H9 (cell line): ENCODE measurements at regions not wholly inside any gene's neighbourhood (a gene's known extent, or its start where the extent isn't known, plus 50 kb on each side); places are given as distances from the start of the nearest gene placed in this dataset.

Experiments
- DNase-seq: peaks from one replicate; pipeline ENCODE4 v3.0.0-alpha.2; 2017
- H2AFZ ChIP-seq: one replicate; pipeline ENCODE4 v1.6.1; 2013; ENCODE audit warnings: mild to moderate bottlenecking, low read length, control low read depth, moderate library complexity
- H2AK5ac ChIP-seq: 2 replicates; pipeline ENCODE4 v1.6.1; 2013; ENCODE audit warnings: low read length, control low read depth, mixed read lengths; ENCODE audit not compliant: insufficient read length
- H2BK120ac ChIP-seq: one replicate; pipeline ENCODE4 v1.6.1; 2013; ENCODE audit warnings: low read depth, mild to moderate bottlenecking, low read length, control low read depth, inconsistent platforms; ENCODE audit not compliant: poor library complexity, severe bottlenecking
- H2BK12ac ChIP-seq: 2 replicates; pipeline ENCODE4 v1.6.1; 2013; ENCODE audit warnings: low read length, control low read depth, mixed read lengths, low read depth; ENCODE audit not compliant: insufficient read length
- H2BK15ac ChIP-seq: 2 replicates; pipeline ENCODE4 v1.6.1; 2013; ENCODE audit warnings: low read depth, low read length, control low read depth
- H2BK20ac ChIP-seq: one replicate; pipeline ENCODE4 v1.6.1; 2013; ENCODE audit warnings: low read depth, mild to moderate bottlenecking, low read length, control low read depth, inconsistent platforms; ENCODE audit not compliant: poor library complexity, severe bottlenecking
- H2BK5ac ChIP-seq: 2 replicates; pipeline ENCODE4 v1.6.1; 2013; ENCODE audit warnings: low read length, control low read depth, mixed read lengths; ENCODE audit not compliant: insufficient read length
- H3K14ac ChIP-seq: 2 replicates; pipeline ENCODE4 v1.6.1; 2013; ENCODE audit warnings: low read length, control low read depth; ENCODE audit not compliant: insufficient read depth
- H3K18ac ChIP-seq: 2 replicates; pipeline ENCODE4 v1.6.1; 2013; ENCODE audit warnings: low read depth, mild to moderate bottlenecking, mixed read lengths, low read length, control low read depth; ENCODE audit not compliant: insufficient read length
- H3K23ac ChIP-seq: 2 replicates; pipeline ENCODE4 v1.6.1; 2013; ENCODE audit warnings: low read length, control low read depth, mixed read lengths, low read depth; ENCODE audit not compliant: insufficient read length
- H3K23me2 ChIP-seq: 2 replicates; pipeline ENCODE4 v1.6.1; 2013; ENCODE audit warnings: low read depth, mild to moderate bottlenecking, mixed read lengths, low read length, control low read depth; ENCODE audit not compliant: insufficient read length, poor library complexity, severe bottlenecking
- H3K27ac ChIP-seq: 2 replicates; pipeline ENCODE4 v1.5.1; 2013; ENCODE audit warnings: low read length, control low read depth, mixed read lengths, low read depth; ENCODE audit not compliant: insufficient read length
- H3K27me3 ChIP-seq: 2 replicates; pipeline ENCODE4 v1.6.1; 2013; ENCODE audit warnings: low read length, control low read depth, inconsistent platforms; ENCODE audit not compliant: insufficient read depth
- H3K4ac ChIP-seq: 2 replicates; pipeline ENCODE4 v1.6.1; 2013; ENCODE audit warnings: low read depth, mild to moderate bottlenecking, control low read depth, inconsistent platforms, low read length, moderate library complexity
- H3K4me1 ChIP-seq: 2 replicates; pipeline ENCODE4 v1.6.1; 2013; ENCODE audit warnings: low read length, control low read depth, inconsistent platforms; ENCODE audit not compliant: insufficient read depth
- H3K4me2 ChIP-seq: 2 replicates; pipeline ENCODE4 v1.6.1; 2013; ENCODE audit warnings: low read length, control low read depth, mixed read lengths; ENCODE audit not compliant: insufficient read length, insufficient read depth
- H3K56ac ChIP-seq: 2 replicates; pipeline ENCODE4 v1.6.1; 2013; ENCODE audit warnings: low read depth, mild to moderate bottlenecking, mixed read lengths, low read length, control low read depth; ENCODE audit not compliant: insufficient read length
- H3K79me1 ChIP-seq: 2 replicates; pipeline ENCODE4 v1.6.1; 2013; ENCODE audit warnings: low read depth, mild to moderate bottlenecking, moderate library complexity, low read length, control low read depth, inconsistent platforms; ENCODE audit not compliant: insufficient read depth, poor library complexity, severe bottlenecking
- H3K79me2 ChIP-seq: 2 replicates; pipeline ENCODE4 v1.6.1; 2013; ENCODE audit warnings: low read length, control low read depth, inconsistent platforms; ENCODE audit not compliant: insufficient read depth
- H3K9ac ChIP-seq: 2 replicates; pipeline ENCODE4 v1.6.1; 2013; ENCODE audit warnings: low read length, control low read depth, mixed read lengths; ENCODE audit not compliant: insufficient read length; ENCODE audit errors: extremely low read depth
- H3K9me3 ChIP-seq: one replicate; pipeline ENCODE4 v1.6.1; 2013; ENCODE audit warnings: low read depth, low read length, inconsistent platforms; ENCODE audit not compliant: control insufficient read depth
- H3T11ph ChIP-seq: one replicate; pipeline ENCODE4 v1.6.1; 2013; ENCODE audit warnings: mild to moderate bottlenecking, low read length, control low read depth, inconsistent platforms
- H4K20me1 ChIP-seq: one replicate; pipeline ENCODE4 v1.6.1; 2013; ENCODE audit not compliant: control insufficient read depth, insufficient read length, insufficient read depth
- H4K5ac ChIP-seq: 2 replicates; pipeline ENCODE4 v1.6.1; 2013; ENCODE audit warnings: low read depth, mild to moderate bottlenecking, mixed read lengths, low read length, control low read depth; ENCODE audit not compliant: insufficient read length
- H4K8ac ChIP-seq: replicated peaks from 2 replicates; pipeline ENCODE4 v1.6.1; 2013; ENCODE audit warnings: low read length, control low read depth, mixed read lengths, low read depth; ENCODE audit not compliant: insufficient read length
- H4K91ac ChIP-seq: 2 replicates; pipeline ENCODE4 v1.6.1; 2013; ENCODE audit warnings: low read depth, mild to moderate bottlenecking, moderate library complexity, mixed read lengths, low read length, control low read depth; ENCODE audit not compliant: insufficient read length
- H3K27ac Mint-ChIP-seq, 3 experiments: 2 replicates in 2 of 3; 3 replicates in 1 of 3; pipeline ENCODE4 v1.8.0; 2020 to 2021; ENCODE audit warnings: mixed read lengths in 3 of 3, mild to moderate bottlenecking in 1 of 3, moderate library complexity in 1 of 3
- H3K27me3 Mint-ChIP-seq: 2 replicates; pipeline ENCODE4 v1.8.0; 2021; ENCODE audit warnings: low read depth, mild to moderate bottlenecking, moderate library complexity, mixed read lengths
- H3K36me3 Mint-ChIP-seq, 3 experiments: 2 replicates in 2 of 3; 3 replicates in 1 of 3; pipeline ENCODE4 v1.8.0; 2020 to 2021; ENCODE audit warnings: low read depth in 3 of 3, mixed read lengths in 3 of 3; ENCODE audit not compliant: insufficient read depth in 1 of 3
- H3K4me1 Mint-ChIP-seq, 2 experiments: 2 replicates each; pipeline ENCODE4 v1.8.0; 2020; ENCODE audit warnings: mixed read lengths in 2 of 2
- H3K4me3 Mint-ChIP-seq, 2 experiments: 2 replicates in 1 of 2; 3 replicates in 1 of 2; pipeline ENCODE4 v1.8.0; 2020 to 2021; ENCODE audit warnings: mild to moderate bottlenecking in 2 of 2, mixed read lengths in 2 of 2, moderate library complexity in 1 of 2
- H3K9me3 Mint-ChIP-seq, 2 experiments: 2 replicates in 1 of 2; 3 replicates in 1 of 2; pipeline ENCODE4 v1.8.0; 2020; ENCODE audit warnings: mild to moderate bottlenecking in 2 of 2, mixed read lengths in 2 of 2, moderate library complexity in 1 of 2
- WGBS: extraction: QIAGEN DNeasy Blood & Tissue Kit; methylation state at CpG from one replicate; pipeline ENCODE4 v1.1.7; 2013; ENCODE audit warnings: missing lambda C conversion rate, low lambda C conversion rate, mixed read lengths; ENCODE audit not compliant: insufficient read length; ENCODE audit errors: extremely low coverage; 5-methylcytosine and 5-hydroxymethylcytosine counted together
- TF ChIP-seq, protein P1 (sequence below): fragments of 200-600 bp; sonication (generic); conservative IDR thresholded peaks from 3 replicates; pipeline ENCODE4 v1.8.0; 2021; ENCODE audit warnings: antibody characterized with exemption, mild to moderate bottlenecking

DNA sequence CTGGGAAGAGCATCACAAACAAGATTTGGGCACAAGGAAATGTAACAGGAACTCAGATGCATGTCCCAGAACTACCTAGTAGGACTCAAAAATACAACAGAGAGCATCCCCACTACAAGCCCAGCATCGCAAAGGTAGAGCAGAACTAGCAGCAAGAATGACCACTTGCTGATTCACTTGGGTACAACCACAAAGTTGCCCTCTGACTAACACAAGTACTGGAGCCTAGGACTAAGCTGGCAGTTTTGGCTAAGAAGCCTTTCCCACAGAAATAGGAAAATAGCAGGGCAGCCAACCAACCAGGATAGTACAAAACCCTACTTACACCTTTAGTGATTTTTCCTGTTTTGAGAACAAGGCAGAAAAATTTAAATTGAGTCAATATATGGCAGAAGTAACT, 193.8 kb downstream of the PAX3 start:
- no peak overlapping the region for H3K9ac ChIP-seq
- no CpG with 5 or more reads among the region's 1 CpG for WGBS
- H3K79me1 ChIP-seq = no peaks in the 10 kb centered on the region

More for the DNA sequence above, 193.8 kb downstream of the PAX3 start:
- Mint-ChIP-seq H3K4me3 (no peak overlapping the region), H3K36me3 (no peaks in the 10 kb centered on the region), H3K27me3 (peaks cover 10% of the 10 kb centered on the region), H3K4me1 (peaks cover 22 to 35% of the 10 kb centered on the region in 2 experiments), H3K9me3 (no peaks in the 10 kb centered on the region), H3K27ac (no peak overlapping the region)
- Histone ChIP-seq H4K20me1 (no peaks in the 10 kb centered on the region), H3K56ac (no peak overlapping the region), H2BK5ac (no peak overlapping the region), H2AFZ (no peak overlapping the region), H2BK15ac (no peak overlapping the region), H3K27me3 (no peaks in the 10 kb centered on the region), H3K23ac (no peak overlapping the region), H3K18ac (no peak overlapping the region), H3K4me1 (peaks cover 10% of the 10 kb centered on the region; the same call in 1 of the 2 replicates), H4K5ac (no peak overlapping the region), H3T11ph (no peak overlapping the region), H2BK20ac (no peak overlapping the region), H2BK12ac (no peak overlapping the region), H4K91ac (no peak overlapping the region), H3K9me3 (no peaks in the 10 kb centered on the region), H2BK120ac (no peak overlapping the region), H3K14ac (no peak overlapping the region), H4K8ac (no peak overlapping the region), H3K23me2 (no peaks in the 10 kb centered on the region), H3K27ac (no peak overlapping the region), H3K4ac (no peak overlapping the region), H3K4me2 (no peak overlapping the region), H3K79me2 (no peaks in the 10 kb centered on the region), H2AK5ac (no peak overlapping the region)
- no peak for DNase-seq
- TF ChIP-seq, protein P1, sequence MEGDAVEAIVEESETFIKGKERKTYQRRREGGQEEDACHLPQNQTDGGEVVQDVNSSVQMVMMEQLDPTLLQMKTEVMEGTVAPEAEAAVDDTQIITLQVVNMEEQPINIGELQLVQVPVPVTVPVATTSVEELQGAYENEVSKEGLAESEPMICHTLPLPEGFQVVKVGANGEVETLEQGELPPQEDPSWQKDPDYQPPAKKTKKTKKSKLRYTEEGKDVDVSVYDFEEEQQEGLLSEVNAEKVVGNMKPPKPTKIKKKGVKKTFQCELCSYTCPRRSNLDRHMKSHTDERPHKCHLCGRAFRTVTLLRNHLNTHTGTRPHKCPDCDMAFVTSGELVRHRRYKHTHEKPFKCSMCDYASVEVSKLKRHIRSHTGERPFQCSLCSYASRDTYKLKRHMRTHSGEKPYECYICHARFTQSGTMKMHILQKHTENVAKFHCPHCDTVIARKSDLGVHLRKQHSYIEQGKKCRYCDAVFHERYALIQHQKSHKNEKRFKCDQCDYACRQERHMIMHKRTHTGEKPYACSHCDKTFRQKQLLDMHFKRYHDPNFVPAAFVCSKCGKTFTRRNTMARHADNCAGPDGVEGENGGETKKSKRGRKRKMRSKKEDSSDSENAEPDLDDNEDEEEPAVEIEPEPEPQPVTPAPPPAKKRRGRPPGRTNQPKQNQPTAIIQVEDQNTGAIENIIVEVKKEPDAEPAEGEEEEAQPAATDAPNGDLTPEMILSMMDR = no peak
